BE2C (cell line): ENCODE measurements at regions not wholly inside any gene's neighbourhood (a gene's known extent, or its start where the extent isn't known, plus 50 kb on each side); places are given as distances from the start of the nearest gene placed in this dataset.

ENCODE experiments used
- DNase-seq: peaks from one replicate; pipeline ENCODE4 v3.0.0-alpha.2; 2020
- H3K27me3 ChIP-seq: fragments of 250-450 bp; sonication (Bioruptor Pico); 2 replicates; pipeline ENCODE4 v1.5.1; 2020; ENCODE audit warnings: mild to moderate bottlenecking
- H3K36me3 ChIP-seq: fragments of 250-450 bp; sonication (Bioruptor Pico); 2 replicates; pipeline ENCODE4 v1.5.1; 2020; ENCODE audit warnings: mild to moderate bottlenecking
- H3K4me1 ChIP-seq: fragments of 250-450 bp; sonication (Bioruptor Pico); 2 replicates; pipeline ENCODE4 v1.5.1; 2020
- H3K4me3 ChIP-seq: 2 replicates; pipeline ENCODE4 v1.5.1; 2011; ENCODE audit warnings: low read depth, low read length
- H3K9me3 ChIP-seq: fragments of 250-450 bp; sonication (Bioruptor Pico); 2 replicates; pipeline ENCODE4 v1.5.1; 2020
- TF ChIP-seq, protein P1 (sequence below): IDR thresholded peaks from 2 replicates; pipeline ENCODE4 v1.5.1; 2012; ENCODE audit warnings: mild to moderate bottlenecking, low read depth, low read length

DNA sequence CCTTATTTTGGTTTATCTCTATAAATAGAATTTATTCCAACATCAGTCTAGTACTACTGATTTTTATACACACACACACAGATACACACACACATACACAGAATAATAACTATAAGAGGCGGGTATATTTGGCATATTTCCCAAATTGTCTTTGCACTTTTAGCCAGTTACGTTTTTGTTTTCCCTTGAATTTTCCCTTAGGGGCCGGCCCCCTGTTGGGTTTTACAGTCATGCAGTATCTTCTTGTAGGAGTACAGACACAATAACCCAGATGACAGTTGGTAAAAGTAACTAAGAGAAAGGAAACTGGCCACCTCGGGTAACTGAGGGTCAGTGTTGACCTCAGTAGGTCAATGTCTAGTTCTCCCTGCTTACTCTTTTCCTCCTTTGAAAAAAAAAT, 50.9 kb downstream of the DISP1 start:
- no peaks in the 10 kb centered on the region for H3K36me3 ChIP-seq
- no peak for DNase-seq
- H3K27me3 ChIP-seq, result no peaks in the 10 kb centered on the region
- no peaks in the 10 kb centered on the region for H3K4me1 ChIP-seq
- no peak overlapping the region for H3K4me3 ChIP-seq
- H3K9me3 ChIP-seq, result no peaks in the 10 kb centered on the region
- TF ChIP-seq, protein P1, sequence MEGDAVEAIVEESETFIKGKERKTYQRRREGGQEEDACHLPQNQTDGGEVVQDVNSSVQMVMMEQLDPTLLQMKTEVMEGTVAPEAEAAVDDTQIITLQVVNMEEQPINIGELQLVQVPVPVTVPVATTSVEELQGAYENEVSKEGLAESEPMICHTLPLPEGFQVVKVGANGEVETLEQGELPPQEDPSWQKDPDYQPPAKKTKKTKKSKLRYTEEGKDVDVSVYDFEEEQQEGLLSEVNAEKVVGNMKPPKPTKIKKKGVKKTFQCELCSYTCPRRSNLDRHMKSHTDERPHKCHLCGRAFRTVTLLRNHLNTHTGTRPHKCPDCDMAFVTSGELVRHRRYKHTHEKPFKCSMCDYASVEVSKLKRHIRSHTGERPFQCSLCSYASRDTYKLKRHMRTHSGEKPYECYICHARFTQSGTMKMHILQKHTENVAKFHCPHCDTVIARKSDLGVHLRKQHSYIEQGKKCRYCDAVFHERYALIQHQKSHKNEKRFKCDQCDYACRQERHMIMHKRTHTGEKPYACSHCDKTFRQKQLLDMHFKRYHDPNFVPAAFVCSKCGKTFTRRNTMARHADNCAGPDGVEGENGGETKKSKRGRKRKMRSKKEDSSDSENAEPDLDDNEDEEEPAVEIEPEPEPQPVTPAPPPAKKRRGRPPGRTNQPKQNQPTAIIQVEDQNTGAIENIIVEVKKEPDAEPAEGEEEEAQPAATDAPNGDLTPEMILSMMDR, result no peak

DNA sequence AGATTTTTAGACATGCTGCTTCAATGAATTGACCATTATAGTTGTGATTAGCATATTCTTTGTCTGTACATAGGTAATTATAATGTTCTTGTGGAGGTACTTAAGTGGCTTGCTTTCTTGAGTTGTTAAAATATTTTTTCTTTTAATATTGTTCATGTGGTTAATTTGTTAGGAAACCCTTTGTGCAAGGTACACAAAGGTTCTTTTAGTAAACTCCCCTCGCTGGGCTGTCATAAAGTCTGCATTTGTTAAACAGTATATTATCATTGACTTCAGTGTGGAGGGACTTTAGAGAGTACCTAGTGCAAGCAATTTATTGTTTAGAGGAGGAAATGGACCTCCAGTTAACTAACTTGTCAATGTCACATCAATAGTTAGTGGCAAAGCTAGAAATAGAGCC, 52.5 kb downstream of the DISP1 start:
- TF ChIP-seq, protein P1, result no peak
- no peak for DNase-seq
- no peaks in the 10 kb centered on the region for H3K4me1 ChIP-seq
- no peak overlapping the region for H3K4me3 ChIP-seq
- no peaks in the 10 kb centered on the region for H3K9me3 ChIP-seq
- no peaks in the 10 kb centered on the region for H3K27me3 ChIP-seq
- no peaks in the 10 kb centered on the region for H3K36me3 ChIP-seq

DNA sequence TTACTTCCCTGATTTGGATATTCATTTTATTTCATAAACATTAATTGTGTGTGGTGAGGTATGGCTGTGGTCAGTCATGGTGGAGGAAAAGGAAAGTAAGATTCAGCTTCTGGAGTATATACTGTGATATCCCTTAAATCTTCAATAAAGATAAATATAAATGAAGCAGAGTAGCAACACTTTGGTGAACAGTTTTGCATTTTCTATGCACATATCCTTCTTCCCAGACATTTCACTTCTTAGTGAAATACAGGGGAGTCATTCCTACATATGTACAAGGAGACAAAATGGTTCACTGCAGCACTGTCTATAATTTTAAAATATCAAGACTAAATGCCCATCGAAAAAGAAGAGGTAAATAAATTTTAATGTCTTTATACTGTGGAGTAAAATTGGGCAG, 61.3 kb downstream of the DISP1 start:
- Histone ChIP-seq H3K4me3 (no peak overlapping the region), H3K4me1 (no peaks in the 10 kb centered on the region), H3K36me3 (no peaks in the 10 kb centered on the region), H3K9me3 (no peaks in the 10 kb centered on the region), H3K27me3 (no peaks in the 10 kb centered on the region)
- TF ChIP-seq, protein P1, result no peak
- DNase-seq, result no peak

DNA sequence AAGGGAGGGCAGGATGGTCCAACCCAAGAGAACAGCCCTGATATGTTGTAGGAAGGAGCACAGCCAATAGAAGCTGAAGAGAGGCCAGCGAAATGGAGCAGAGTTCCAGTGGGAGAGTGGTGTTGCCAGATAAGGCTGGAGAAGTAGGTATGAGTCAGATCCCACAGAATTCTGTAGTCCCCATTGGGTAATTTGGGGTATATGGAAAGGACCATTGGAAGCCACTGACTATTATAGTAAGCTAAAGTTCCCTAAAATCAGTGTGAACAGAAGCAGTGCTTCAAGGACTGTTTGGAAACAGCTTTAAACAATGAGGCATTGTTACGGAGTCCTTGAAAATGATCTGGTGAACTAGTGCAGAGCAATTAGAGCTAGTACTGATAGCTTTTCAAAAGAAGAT, 63.0 kb downstream of the DISP1 start:
- DNase-seq, result no peak
- TF ChIP-seq, protein P1, result no peak
- Histone ChIP-seq H3K27me3 (no peaks in the 10 kb centered on the region), H3K4me3 (no peak overlapping the region), H3K9me3 (no peaks in the 10 kb centered on the region), H3K4me1 (no peaks in the 10 kb centered on the region), H3K36me3 (no peaks in the 10 kb centered on the region)

DNA sequence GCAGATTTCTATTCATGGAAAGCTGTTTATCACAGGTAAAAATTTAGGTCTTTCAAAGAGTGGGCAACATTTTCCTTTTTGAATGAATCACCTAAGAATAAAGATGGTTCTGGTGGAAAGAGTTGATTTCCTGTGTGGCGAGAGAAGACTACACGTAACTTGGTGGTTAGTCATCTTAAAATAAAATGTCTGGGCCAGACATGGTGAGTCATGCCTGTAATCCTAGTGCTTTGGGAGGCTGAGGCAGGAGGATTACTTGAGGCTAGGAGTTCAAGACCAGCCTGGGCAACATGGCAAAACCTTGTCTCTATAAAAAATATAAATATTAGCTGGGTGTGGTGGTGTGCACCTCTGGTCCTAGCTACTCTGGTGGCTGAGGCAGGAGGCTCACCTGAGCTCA, 65.7 kb downstream of the DISP1 start:
- TF ChIP-seq, protein P1, result no peak
- no peaks in the 10 kb centered on the region for H3K9me3 ChIP-seq
- no peak overlapping the region for H3K4me3 ChIP-seq
- no peaks in the 10 kb centered on the region for H3K4me1 ChIP-seq
- no peak for DNase-seq
- no peaks in the 10 kb centered on the region for H3K36me3 ChIP-seq
- no peaks in the 10 kb centered on the region for H3K27me3 ChIP-seq

DNA sequence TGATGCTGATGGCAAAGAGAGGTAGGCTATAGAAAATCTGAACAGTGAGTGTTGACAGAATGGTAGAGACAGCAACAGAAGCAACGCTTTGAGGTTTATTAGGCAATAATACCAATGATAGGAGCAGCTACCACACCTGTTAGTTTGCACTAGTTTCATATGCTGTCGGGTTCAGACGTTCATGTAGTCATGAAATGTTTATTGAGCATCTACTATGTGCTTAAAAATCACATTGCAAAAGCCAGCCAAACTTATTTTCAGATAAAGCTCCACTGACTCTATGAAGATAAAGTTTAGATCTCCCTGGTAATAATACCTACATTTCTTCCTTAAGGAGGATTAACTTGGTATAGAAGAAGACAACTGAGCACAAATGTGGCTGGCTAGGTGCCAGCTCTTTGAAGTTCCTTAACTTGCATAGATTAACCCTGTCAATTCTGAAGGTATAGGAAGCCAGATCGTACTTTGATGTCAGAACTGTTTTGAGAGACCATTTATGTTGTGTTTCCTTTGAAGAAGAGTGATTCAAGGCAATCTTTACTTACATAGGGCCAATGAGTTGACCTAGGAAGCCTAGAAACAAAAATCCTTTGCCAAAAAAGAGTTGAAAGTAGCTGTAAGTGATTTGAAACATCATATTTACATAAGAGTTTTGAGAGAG, 71.5 kb downstream of the DISP1 start:
- DNase-seq, result no peak
- Histone ChIP-seq H3K27me3 (no peaks in the 10 kb centered on the region), H3K4me1 (no peaks in the 10 kb centered on the region), H3K4me3 (no peak overlapping the region), H3K9me3 (no peaks in the 10 kb centered on the region), H3K36me3 (no peaks in the 10 kb centered on the region)
- TF ChIP-seq, protein P1, result no peak
